ENCODE measurements at regions not wholly inside any gene's neighbourhood (a gene's known extent, or its start where the extent isn't known, plus 50 kb on each side); places are given as distances from the start of the nearest gene placed in this dataset.

- TF ChIP-seq SP1 (CRISPR knock-in tag; conservative IDR thresholded peaks at IDR 0.05): no peak
- TF ChIP-seq EMX1 (CRISPR knock-in tag; IDR thresholded peaks at IDR 0.05): no peak
- no peak for TF ChIP-seq IRF2 (CRISPR knock-in tag; IDR thresholded peaks at IDR 0.05; ENCODE audit: borderline replicate concordance, low read depth)
- TF ChIP-seq ATF6 (CRISPR knock-in tag; IDR thresholded peaks at IDR 0.05): no peak
- TF ChIP-seq RORB (CRISPR knock-in tag; IDR thresholded peaks at IDR 0.05): no peak
- TF ChIP-seq KAT7 (CRISPR knock-in tag; IDR thresholded peaks at IDR 0.05; ENCODE audit: borderline replicate concordance): no peak
- no peak for TF ChIP-seq E2F1 (CRISPR knock-in tag; IDR thresholded peaks at IDR 0.05)
- no peak for TF ChIP-seq E2F4 (CRISPR knock-in tag; IDR thresholded peaks at IDR 0.05; ENCODE audit: borderline replicate concordance, low read depth)
- no peak for TF ChIP-seq ZBTB43 (CRISPR knock-in tag; IDR thresholded peaks at IDR 0.05)
- no peak for TF ChIP-seq GRHL2 (CRISPR knock-in tag; IDR thresholded peaks at IDR 0.05; ENCODE audit: insufficient replicate concordance, severe bottlenecking)
- no peak for TF ChIP-seq GTF2I (CRISPR knock-in tag; conservative IDR thresholded peaks at IDR 0.05)
- no peak for TF ChIP-seq SOX15 (CRISPR knock-in tag; IDR thresholded peaks at IDR 0.05)
- no peak for TF ChIP-seq ERG (CRISPR knock-in tag; IDR thresholded peaks at IDR 0.05)
- no peak for TF ChIP-seq FOXP4 (CRISPR knock-in tag; IDR thresholded peaks at IDR 0.05)
- TF ChIP-seq ATF1 (CRISPR knock-in tag; IDR thresholded peaks at IDR 0.05): no peak
- TF ChIP-seq ESRRA (CRISPR knock-in tag; IDR thresholded peaks at IDR 0.05; ENCODE audit: borderline replicate concordance): no peak
- Mint-ChIP-seq H3K4me1 (no peaks in the 10 kb centered on the region), H3K4me3 (no peak overlapping the region), H3K27me3 (ENCODE audit: low read depth) (no peaks in the 10 kb centered on the region), H3K36me3 (no peaks in the 10 kb centered on the region), H3K27ac (no peak overlapping the region), H3K9me3 (no peaks in the 10 kb centered on the region)
- POLR2A ChIA-PET: no interaction called here
- CTCF ChIA-PET: no interaction called here
- no peak for ATAC-seq
- DNase-seq (ENCODE audit: low spot score): no peak
Observed at GRCh38 chr4:170395773-170396172, 306.0 kb upstream of the AADAT start.

- Mint-ChIP-seq H3K27ac (no peak overlapping the region), H3K36me3 (no peaks in the 10 kb centered on the region), H3K4me1 (no peaks in the 10 kb centered on the region), H3K27me3 (ENCODE audit: low read depth) (no peaks in the 10 kb centered on the region), H3K9me3 (no peaks in the 10 kb centered on the region; the same call in 1 of the 2 replicates), H3K4me3 (no peak overlapping the region)
- ChIA-PET POLR2A (no interaction called here), CTCF (no interaction called here)
- no peak for DNase-seq (ENCODE audit: low spot score)
- TF ChIP-seq GRHL2 (CRISPR knock-in tag; IDR thresholded peaks at IDR 0.05; ENCODE audit: insufficient replicate concordance, severe bottlenecking) (no peak), ZNF425 (CRISPR knock-in tag; conservative IDR thresholded peaks at IDR 0.05) (no peak), RELA (CRISPR knock-in tag; IDR thresholded peaks at IDR 0.05; ENCODE audit: borderline replicate concordance) (no peak)
- ATAC-seq: no peak
Observed at GRCh38 chr4:170391066-170391740, 301.4 kb upstream of the AADAT start.
